HPDE6-E6E7 (cell line): ENCODE measurements at regions not wholly inside any gene's neighbourhood (a gene's known extent, or its start where the extent isn't known, plus 50 kb on each side); places are given as distances from the start of the nearest gene placed in this dataset.
"Not testable (repeated sequence)": the region's sequence is repeated elsewhere in the genome, so short reads cannot be mapped to it uniquely, and the experiment has no call there.

ENCODE experiments used
- DNase-seq: peaks from one replicate; pipeline ENCODE4 v3.0.0; 2011; ENCODE audit warnings: missing footprints; ENCODE audit errors: extremely low spot score

DNA sequence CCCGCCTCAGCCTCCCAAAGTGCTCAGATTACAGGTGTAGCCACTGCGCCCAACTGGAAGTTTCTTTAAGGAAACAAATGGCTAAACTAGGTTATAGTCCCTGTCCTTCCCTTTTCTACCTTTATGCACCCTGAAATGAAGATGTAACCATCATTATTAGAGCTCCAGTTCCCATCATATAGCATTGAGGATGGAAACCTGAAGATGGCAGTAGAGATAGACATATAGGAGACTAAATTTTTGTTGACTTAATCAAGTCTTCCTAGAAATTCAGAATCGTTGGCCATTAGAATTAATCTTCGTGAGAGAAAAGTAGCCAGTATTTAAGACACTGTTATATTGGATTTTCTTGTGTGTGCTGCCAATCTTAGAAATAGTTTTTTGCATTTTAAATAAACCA is 1016.3 kb upstream of the NCAM2 start:
- no peak for DNase-seq

DNA sequence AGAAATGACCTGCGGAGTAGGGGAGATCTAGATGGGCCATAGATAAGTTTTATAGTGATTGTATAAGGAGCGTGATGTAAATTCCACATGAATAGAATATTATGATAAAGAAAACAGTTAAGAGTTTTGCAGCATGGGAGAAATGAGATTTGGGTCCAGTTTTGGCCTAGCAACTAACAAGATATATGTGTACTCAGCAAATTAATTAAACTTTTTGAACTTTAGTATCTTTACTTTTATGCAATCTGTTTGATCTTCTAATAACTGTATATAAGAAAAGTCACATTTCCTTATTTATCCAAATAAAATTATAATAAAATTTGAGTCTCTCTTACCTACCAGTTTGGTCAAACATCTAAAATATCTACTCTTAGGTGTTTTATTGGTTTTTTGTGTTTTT is 1011.8 kb upstream of the NCAM2 start:
- DNase-seq: no peak

DNA sequence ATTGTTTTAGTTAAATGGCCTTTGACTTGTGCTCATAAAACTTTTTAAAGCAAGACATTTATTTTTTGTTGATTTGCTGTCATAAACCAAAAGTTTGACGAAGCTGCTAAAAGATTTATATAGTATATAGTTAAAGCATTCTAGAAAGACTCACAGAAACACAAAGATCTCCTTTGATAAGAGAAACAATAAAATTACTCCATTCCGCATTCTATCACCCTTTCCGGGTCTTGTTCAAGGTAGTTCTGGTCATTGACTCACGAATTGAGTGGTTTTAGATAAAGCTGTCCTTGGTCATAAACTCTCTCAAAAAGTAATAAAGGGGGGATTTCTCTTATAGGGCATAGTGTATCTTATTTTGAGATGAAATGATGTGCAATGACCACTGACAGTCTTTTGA is 1010.5 kb upstream of the NCAM2 start:
- no peak for DNase-seq

DNA sequence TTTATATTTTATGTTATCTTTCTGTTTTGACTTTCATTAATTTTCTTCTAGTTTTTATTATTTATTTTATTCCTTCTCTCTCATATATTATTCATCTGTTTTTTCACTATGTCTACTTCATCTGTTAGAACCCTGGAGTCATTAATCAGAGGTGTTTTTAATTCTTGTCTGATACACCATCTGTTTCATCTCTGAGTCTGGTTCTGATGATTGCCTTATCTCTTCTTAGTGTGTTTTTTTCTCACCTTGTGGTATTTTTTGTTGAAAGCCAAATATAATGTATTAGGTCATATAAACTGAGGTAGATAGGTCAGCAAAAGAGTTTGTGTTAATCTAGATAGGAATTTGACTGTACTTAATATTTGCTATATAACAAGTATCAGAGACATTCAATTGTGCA is 1005.7 kb upstream of the NCAM2 start:
- DNase-seq: no peak

DNA sequence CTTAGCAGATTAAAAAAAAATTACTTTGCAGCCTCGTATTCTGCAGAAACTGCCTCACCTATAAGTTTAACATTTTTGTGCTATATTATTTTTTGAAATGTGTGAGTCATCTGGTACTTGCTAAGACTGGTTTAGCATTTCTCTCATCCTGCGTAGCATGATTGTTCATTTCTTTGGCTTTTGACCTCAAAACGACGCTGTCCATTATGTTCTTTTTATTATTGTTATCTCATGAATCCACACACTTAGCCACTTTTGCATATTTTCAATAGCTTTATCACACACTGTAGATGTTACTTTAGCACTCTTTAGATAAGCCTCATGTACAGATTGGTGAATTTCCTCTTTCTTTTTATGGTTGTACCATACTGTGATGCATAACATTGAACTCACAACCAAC is 1004.9 kb upstream of the NCAM2 start:
- no peak for DNase-seq

DNA sequence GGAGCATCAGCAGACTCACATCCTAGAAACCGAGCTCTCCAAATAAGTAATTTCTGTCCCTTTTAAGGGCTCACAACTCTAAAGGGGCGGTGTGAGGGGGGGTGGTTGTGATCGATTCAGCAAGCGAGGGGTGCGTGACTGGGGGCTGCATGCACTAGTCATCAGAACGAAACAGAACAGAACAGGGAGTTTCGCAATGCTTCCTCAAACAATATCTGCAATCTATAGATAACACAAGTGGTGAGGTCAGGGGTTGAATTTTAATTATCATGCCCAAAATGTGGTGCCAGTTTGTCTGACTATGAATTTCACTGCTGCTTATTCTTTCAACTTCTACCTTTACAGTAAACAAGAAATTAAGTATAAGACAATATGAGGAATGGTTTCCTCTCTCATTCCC is 1003.0 kb upstream of the NCAM2 start:
- no peak for DNase-seq

DNA sequence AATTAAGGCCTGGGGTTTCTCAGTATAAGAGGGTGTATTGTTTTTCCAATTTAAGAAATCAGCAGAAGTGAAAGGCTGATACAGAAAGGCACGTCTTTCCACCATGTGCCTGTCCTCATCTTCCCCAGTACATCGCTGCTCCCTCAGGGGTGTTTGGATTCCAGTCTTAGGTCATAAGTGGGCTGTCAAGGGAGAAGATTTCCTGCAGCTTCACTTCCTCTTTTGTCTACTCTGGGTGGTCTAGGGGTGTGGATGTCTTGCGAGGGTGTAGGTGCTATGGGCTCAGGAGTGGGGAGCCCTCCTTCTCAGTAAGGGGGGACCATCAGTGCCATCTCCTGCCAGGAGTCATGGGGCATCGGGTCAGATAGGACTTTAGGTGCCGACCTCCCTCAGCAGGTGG is 999.8 kb upstream of the NCAM2 start:
- DNase-seq: no peak

DNA sequence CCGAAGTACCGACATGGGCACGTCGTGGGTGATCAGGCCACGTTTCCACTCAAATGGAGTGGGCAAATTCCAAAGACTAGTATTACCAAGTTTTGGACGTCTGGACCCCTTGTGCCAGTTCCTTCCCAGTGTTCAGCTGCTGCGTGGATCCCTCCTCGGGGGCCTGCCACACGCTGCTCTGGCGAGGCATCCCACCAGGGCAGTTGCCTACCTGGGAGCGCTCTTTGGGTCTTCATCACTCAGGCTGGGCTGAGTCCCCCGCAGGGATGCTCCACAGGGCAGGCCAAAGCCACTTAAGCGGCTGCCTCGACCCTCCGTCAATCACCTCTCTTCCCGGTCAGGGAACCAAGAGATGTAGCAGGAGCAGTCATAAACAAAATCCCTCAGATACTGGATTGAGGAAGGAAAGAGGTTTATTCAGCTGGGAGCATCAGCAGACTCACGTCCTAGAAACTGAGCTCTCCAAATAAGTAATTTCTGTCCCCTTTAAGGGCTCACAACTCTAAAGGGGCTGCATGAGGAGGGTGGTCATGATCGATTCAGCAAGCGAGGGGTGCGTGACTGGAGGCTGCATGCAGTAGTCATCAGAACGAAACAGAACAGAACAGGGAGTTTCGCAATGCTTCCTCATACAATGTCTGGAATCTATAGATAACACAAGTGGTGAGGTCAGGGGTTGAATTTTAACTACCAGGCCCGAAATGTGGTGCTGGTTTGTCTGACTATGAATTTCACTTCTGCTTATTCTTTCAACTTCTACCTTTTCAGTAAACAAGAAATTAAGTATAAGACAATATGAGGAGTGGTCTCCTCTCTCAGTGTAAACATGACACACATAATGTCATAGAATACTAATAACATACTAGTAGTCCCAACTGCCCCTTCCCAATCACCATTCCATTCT is 998.6 kb upstream of the NCAM2 start:
- no peak for DNase-seq

DNA sequence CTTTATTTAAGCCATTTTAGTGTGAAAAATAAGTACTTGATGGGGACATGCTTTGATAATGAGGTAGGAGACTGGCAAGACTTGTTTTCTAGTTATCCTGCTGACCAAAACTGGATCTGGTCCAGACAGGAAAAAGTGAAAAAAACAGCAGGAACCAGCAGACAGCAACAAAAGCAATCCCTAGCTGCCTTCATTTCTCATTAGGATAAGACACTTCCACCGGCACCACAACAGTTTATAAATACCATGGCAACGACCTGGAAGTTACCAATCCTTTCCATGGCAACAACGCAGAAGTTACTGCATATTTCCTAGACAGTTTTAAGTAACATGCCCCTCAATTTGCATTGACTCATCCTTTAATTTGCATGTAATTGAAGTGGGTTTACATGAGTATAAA is 993.8 kb upstream of the NCAM2 start:
- DNase-seq: no peak

DNA sequence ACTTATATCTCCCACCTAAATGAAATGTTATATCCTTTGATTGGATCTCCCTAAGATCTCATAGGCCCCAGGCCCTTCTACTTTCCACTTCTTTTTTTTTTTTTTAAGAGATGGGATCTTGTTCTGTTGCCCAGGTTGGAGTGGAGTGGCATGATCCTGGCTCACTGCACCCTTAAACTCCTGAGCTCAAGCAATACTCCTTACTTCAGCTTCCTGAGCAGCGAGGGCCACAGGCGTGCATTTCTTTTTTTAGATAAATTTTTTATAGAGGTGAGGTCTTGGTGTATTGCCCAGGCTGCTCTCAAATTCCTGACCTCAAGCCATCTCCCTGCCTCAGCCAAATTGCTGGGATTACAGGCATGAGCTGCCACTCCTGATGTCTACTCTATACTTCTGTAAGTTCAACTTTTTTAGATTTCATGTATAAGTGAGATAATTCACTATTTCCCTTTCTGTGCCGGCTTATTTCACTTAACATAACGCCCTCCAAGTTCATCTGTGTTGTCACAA is 987.5 kb upstream of the NCAM2 start:
- no peak for DNase-seq

DNA sequence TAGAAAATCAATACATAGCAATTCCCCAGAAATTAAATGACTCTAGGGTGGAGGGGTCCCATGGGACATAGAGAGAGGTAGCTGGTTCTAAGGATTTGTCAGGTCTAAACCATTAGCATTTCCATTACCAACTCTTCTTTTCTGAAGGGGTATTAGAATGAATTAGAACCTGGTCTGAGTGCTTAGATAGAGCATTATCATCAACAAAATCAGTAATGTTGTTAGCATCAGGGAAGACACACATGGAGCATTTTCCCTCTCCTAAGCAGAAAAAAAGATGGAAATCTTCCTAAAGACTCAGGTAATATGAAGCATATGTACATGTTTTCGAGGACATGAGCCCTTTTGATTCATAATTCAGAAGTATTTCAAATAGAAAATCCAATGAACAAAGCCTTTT is 984.4 kb upstream of the NCAM2 start:
- no peak for DNase-seq

DNA sequence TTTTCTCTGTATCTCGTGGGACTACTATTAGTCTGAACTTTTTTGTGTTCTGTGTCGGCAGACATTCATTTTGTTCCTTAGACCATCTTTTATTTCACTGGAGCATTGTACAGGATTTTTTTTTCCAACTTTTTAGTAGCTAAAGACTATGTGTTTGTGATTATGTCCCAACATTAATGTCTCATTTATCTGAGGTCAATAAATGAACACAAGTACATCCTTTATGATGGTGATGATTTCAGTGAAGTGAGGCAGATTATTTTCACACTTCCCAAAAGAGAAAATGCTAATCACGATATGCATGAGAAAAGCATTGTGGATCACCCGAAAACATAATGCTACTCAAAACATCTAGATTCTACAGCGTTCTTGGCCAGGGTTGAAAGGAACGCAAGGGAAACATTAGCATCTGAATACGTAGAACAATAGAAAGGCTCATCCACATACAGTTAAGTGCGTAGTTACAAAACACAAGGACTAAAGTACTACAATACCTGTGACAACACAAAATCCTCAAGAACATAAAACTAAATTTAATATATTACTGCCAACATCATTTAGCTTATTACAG is 981.7 kb upstream of the NCAM2 start:
- DNase-seq: no peak

DNA sequence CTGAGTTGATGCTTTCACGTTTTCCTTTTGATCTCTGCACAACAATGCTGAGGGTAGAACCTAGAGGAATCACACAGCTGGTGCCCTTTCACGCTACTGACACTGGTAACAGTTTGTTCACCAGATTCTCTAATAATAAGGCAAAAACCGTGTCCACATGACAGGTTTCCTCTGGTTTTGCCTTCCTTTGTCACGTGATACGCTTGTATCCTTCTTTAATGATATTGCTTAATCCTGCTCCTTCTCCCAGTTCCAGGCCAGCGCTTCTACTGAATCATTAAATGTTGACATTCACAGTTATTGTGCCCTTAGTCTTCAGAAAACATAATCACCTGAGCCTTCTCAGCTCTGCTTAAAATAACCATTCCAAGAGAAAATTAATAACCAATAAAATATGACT is 978.2 kb upstream of the NCAM2 start:
- DNase-seq: no peak

DNA sequence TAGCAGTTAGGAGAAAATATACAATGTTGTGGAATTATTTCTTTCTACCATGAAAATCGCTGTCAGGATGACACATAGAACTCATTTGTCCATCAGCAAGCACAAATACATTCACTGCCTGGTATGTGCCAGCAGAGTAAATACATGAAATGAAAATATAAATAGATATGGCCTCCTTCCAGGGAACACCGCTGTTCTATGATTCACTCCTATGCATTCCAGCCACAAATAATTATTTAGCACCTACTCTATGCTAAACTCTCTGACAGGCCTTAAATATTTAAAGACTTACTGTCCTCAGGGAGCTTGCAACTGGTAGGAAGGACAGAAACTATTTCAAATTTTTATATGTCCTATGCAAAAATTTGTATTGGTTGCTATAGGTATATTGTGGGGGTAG is 975.0 kb upstream of the NCAM2 start:
- DNase-seq: no peak

DNA sequence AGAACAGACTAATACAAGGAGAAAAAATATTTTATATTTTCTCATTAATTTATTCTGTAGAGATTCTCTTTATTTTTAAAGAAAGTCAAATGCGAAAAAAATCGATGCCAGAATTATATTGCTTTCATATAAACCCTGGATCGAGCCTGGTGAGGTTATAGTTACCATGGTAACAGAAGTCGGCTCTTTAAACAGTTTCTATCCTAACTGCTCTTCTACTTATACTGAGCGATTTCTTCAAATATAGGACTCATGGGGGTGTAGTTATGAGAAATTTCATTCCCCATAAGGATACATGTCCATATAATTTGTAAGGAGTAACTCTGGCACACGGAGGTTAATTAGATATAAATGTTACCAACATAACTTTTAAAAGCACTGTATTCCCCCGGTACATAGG is 973.5 kb upstream of the NCAM2 start:
- DNase-seq: no peak

DNA sequence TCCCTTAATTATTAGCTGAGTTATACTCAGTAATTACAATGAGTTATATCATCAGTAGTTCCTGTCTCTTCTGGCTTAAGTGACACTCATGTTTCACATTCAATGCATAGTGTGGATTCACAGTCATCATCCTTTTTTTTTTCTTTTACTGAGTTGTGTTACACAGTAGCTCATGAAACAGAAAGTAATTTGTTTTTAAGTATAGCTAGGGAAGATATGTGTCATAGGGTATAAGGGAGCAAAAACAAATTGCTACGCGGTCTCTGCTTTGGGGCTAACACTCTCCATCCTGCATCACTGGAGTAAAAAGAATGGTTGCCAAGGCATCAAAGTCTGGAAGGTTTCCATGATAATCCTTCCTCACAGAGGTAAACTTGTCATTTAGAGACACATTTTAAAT is 971.7 kb upstream of the NCAM2 start:
- DNase-seq: no peak

DNA sequence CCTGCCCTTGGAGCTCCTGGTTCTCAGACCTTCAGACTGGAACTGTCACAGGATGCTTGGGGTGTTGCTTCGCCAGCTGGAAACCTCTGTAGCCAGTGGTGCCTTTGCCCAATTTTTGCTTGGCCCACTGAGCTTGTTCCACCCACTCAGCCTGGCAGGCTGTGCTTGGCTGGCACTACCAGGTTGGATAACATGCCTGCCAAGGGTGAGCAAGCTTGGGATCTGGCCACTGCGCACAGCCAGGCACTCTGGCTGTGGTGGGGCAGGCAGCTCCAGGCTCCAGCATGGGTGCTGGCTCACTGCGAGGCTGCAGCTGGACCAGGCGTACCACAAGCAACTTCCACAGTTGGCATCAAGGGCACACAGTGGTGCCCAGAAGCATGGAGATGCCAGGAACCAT is 967.8 kb upstream of the NCAM2 start:
- DNase-seq: no peak

DNA sequence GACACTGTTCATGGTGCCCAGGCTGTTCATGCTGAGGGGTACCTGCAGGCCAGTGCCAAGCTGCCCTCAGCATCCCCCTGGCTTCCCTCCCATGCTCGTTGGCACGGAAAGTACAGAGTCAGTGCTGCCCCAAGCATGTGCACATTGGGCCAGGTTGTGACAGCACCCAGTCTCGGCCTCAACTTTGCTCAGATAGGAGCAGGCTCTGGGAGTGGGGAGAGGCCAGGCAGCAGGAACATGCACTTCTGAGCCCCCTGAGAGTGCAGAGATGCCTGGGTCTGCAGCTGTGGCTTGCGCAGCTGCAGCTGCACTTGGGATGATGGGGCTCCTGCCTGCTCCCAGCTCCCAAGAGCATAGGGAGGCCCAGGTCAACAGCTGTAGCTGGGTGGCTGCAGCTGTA is 966.4 kb upstream of the NCAM2 start:
- no peak for DNase-seq

DNA sequence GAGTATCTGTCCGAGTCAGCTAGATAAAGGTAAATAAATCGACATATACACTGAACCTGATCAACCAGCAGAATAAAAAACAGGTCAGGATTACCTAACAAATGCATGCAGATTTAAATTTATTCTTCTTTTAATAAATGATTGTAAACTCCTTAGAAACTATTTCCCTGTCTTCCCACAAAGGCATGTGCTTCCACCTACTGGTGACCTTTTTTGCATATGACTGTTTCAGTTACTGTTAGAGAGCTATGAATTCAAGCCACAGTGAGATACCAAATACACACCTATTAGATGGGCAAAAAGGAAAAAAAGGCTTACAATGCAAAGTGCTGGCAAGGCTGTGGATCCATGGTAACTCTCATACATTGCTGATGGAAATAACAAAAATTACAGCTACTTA is 957.4 kb upstream of the NCAM2 start:
- DNase-seq: no peak

DNA sequence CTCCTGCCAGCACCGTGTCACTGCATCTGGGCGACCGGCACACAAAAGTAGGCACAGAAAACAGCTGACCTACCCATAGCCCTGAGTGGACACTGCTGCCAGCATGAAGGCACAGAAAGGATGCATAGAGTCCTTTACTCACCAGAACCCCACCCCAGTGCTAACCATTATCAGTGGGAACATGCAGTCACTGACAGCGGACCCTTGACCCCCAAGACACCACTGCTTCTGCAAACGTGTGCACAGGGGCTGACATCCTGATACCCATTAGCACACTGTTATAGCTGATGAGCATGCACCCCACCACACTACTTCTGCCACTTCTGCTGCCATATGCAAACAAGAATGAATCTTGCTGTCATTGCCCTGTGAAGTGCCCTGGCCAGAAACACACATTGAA is 953.0 kb upstream of the NCAM2 start:
- DNase-seq: no peak

DNA sequence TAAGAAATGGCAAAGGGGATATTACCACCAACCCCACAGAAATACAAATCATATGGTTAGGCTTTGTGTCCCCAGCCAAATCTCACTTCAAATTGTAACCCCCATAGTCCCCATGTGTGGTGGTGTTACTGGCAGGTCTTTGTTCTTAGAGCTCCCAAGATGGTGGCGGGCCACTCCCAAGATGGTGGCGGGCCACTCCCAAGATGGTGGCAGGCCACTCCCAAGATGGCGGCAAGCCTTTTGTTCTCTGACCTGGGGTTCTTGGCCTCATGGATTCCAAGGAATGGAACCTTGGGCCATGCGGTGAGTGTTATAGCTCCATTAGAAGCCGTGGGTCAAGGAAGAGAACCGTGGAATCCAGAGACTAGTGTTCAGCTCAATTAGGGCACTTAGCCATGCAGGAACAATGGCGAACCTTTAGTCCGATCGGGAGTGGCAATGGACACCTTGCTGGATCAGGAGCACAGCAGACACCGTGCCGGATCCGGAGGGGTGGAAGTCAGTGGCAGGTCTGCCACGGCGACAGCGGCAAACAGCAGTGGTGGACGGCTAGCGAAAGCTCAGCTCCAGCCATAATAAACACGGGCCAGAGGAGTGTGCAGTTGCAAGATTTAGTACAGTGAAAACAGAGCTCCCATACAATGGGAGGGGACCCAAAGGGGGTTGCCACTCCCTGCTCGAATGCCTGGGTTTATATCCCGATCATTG is 949.9 kb upstream of the NCAM2 start:
- not testable (repeated sequence) for DNase-seq

DNA sequence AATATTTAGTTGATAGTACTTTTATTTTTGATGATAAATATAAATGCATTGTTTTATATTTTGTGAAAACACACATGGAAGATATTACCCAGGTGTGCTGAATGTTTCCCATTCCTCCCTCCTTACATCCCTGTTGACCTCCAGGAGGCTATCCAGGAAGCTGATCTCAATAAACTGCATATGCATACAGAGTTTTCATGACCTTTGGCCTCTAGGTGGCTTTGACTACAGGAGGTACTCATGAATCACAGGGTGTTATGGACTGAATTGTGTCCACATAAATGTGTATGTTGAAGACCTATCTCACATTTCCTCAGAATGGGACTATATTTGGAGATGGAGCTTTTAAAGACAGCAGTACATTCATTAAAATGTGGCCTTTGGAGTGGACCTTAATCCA is 914.9 kb upstream of the NCAM2 start:
- DNase-seq: no peak

DNA sequence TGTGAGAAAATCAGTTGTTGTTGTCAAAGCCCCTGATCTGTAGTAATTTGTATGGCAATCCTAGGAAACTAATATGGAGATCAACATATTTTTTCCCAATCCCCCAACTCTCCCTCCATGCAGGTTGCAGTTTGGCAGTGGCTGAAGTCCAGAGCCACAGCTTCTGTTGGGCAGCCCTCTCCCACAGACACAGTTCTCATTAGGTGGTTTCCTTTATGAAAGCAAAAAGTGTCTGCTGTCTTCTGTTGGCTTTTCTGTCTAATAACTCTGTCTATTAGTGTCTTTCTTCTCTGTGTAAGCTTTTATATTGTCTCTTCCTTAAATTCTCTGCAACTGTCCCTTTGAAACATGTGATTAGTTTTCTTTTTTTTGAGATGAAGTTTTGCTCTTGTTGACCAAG is 914.3 kb upstream of the NCAM2 start:
- DNase-seq: no peak
